NCI-H1417 treated with DMSO at 0.1 percent for 48 hours (cell line): ENCODE measurements at regions not wholly inside any gene's neighbourhood (a gene's known extent, or its start where the extent isn't known, plus 50 kb on each side); places are given as distances from the start of the nearest gene placed in this dataset.
A peak's percentile ranks its signal among the peaks of the same experiment; 100 is the strongest.

Experiments used
- DNase-seq: peaks from one replicate; lab custom pipeline; 2025; lab: John Stamatoyannopoulos, UW

DNA sequence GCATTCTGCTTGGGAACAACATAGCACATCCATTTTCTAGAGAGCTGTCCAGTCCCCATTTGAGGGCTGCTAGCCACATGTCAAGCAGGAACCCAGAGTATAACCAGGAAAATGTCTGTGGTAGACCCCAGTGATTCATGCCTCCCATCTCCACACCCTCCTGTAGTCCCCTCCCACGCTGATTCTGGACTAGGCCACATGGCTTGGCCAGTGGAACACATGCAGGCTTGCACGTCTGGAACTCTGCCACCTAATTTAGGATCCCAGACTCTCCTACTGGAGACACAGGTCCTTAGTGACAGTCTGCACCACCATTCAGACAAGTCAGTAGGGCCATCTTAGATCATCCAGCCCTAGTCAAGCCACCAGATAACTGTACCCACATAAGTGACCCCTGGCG lies 149.8 kb downstream of the ZIC5 start:
- DNase-seq, result no peak

DNA sequence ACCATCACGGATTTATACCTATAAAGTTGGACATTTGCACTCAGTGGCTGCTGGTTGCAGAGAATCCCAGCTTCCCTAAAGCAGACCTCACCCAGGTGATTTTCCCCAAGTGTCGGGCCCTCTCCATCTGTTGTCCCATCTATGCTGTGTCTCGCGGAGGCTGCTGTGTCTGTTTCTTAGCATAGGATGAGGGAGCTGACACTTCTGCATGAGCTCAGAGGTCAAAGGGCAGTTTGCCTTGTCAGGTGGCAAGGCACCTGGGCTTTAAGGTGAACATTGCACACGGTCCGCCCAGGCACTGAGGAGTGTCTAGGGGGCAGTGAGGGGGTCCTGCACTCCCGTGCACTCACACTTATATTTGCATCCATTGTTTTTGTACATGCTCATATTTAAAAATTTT lies 151.6 kb downstream of the ZIC5 start:
- no peak for DNase-seq

DNA sequence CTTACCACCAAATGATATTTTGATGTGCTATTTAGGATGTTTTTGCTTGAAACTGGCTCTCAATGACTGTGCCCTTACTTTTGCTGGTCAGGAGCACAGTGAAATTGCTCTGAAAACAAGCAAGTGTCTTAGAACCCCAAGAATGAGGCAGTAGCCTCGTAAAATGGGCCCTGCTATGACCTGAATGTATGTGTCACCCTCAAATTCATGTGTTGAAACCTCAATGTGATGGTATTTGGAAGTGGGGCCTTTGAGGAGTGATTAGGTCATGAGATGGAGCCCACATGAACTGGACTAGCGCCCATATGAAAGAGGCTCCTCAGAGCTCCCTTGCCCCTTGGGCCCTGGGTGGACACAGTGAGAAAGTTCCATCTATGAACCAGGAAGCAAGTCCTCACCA lies 155.2 kb downstream of the ZIC5 start:
- DNase-seq, result no peak

DNA sequence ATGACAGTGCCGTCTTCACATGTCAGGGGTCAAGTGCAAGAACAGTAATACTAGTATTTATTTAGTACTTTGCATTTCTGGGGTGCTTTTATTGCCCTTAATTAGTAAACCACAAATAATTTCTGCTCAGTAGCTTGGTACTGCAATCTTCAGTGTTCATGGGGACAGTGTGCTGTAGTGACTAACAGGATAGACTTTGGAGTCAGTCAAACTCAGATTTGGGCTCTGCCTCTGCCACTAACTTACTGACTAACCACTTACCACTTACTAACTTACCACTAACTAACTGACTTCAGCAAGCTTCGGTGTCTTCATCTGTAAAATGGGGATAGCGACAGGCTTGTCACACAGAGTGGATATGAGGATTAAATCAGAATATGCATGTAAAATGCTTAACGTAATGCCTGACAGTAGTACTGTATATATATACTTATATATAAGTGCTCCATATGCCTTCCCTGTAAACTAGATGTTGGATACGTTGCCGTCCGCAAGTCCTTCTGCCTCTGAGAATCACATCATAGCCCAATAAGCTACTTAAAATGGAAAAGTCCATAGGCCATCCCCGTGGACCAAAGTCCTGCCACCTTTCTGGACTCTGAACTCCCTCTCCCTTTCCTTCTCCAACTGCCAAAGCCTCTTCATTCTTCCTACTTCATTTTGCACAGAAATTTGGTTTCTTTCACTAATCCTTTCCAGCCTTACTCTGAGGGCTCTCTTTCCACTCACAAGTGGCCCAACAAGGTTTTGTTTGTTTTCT lies 158.1 kb downstream of the ZIC5 start:
- DNase-seq, result no peak

DNA sequence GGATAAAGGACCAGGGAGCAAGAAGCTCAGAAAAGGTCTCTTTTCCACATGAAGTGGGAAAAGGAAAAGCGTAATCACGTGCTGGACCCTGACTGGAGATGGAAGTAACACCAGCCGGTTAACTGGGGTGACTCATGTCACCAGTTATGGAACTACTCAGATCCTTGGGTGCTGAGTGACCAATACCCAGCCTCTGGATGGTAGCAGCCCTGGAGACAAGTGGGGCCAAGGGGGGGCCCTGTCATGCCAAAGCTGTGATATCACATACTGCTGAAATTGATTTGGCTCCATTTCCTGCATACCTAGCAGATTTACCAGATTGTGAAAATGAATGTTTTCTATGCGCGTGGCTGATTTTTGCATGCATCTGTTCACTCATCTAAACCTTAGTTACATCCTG lies 158.9 kb downstream of the ZIC5 start:
- DNase-seq, result no peak

DNA sequence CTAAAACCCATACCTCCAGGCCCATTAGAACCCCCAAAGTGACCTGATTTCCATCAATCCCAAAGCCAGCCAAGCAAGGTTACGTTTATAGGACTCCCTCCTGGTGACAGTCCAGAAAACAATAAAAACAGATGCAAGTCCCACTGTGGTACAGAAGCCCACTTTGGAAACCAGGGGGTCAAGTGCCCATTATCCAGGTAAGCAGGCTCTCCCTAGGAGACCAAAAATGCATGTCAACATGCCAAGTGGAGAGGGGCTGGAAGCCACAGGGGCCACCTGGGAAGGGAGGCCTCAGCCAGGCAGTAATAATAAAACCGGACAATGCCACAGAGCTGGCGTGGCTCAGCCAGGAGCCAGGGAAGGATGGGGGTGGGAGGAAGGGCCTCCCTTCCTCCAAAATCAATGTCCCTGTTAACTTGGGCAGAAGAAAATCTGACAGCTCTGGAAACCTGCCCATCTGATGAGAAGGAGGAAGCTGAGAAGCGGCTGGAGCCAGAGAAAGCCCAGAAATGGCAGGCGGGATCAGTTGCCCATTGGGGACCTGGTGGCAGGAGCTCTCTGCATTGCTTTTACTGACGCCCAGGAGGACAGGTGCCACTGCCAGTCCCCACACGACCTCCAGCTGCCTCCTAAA lies 160.4 kb downstream of the ZIC5 start:
- no peak for DNase-seq

DNA sequence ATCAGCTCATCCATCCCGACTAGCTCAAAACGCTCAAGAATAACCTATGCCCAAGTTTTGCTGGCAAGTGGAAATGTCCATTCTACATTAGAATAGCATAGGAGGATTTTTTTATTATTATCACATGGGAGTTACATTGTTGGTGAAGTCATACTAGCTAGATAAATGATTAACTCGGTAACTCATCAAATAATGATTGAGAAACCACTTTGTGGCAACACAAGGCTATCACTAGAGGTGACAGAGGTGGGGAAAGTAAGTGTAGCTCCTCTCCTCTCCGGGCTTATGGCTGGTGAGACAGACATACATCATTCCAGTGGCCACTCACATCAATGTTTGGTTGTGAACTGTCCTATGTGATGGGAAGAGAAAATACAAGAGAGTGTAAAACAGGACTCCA lies 161.6 kb downstream of the ZIC5 start:
- no peak for DNase-seq

DNA sequence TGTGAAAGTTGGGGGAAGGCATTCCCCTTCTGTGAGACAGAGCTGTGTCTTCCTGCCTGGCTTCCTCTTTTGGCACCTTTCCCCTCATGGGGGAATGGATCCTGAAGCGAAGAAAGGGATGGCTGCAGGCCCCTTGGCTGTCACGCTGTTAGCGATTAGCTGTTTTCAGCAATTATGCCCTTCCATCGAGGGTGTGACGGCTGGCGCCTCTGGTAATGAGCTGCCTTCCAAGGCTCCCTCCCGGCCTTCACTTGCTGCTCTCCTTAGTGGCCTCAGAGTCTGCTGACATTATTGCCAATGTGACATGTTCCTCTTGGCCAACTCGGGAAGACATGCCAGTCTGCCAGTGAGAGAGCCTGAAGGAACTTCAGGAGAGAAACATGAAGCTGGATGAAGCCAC lies 162.1 kb downstream of the ZIC5 start:
- no peak for DNase-seq

DNA sequence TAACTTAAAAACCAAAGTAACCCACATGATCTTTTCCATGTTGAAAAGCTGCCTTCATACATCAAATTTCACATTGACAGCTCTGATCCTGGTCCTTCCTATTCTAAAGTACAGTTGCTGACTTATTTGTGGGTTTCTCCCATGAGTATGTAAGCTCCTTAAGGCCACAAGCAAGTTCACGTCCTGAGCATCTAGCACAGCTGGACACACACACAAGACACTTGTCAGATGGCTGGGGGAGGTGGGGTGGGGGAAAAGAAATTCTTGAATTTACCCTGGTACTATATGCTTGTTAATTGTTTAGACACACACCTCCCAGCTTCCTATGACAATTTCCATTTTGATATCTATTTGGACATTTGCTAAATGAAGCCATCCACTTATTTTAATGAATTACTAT lies 162.8 kb downstream of the ZIC5 start:
- no peak for DNase-seq

DNA sequence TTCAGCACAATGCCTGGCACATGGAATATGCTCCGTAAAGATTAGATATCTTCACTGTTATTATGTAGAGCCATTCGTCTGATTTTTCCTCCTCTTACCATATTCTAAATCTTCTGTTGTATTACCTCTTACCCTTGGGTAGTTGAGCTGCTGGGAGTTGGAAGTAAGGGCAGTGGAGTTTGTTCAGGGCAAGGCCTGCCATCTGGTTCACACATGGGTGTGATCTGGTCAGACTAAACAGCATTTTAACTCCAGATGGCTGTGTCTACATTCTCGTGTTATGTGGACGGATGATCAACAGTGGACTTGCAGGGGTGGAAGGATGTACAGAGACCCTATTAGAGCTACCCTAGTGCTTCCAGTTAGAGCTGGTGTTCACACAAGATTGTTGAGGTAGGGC lies 164.9 kb downstream of the ZIC5 start:
- no peak for DNase-seq

DNA sequence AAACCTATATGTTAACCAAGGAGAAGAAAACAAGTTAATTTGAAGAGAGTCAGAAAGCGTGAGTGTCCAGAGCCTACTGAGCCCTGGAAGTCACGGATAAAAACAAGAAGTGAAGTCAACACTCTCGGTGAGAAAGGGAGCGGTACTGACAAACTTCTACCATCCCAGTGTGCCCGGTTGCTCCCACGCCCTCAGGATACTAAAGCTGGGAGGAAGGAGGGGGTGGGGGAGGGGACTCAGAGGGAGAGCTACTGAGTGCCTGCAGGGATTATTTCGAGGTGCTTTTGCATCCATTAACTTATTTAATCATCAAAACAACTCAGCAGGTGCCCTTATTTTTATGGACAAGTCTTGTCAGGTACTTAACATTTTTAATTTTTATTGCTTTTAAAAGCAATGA lies 166.2 kb downstream of the ZIC5 start:
- peak; percentile 67 for DNase-seq

DNA sequence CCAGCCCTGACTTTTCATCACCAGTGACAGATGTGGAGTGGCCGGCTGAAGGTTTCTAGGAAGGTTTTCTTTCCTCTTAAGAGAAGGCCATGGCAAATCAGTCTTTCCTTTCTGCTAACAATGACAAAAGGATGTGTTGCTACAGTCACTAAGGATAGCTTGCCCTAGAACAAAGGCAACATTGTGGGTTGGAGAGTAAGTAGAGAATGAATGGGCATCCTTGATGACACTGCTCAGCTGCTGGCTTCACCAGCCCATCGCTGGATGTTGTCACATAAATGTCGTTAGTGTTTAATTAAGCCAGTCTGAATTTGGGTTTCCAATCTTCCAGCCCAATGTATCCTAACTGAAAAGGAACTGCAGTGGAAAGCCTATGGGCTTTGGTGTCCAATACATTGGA lies 168.4 kb downstream of the ZIC5 start:
- DNase-seq, result no peak

DNA sequence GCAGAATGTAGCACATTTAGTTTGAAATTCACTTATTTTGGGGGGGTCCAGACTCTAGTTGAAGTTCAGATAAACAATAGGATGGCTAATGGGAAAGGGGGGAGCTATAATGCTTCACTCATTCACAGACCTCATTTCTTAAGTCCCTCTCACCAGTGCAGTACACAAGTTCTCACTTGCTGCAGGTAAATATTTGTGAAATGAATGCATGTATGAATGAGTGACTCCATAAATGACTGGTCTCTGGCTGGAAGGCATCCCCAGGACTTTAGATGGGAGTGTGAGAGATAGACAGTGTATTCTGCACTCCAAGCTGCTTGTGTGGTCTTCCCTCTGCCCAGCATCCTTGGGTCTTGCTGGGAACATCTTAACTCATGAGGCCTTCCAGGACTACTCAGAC lies 169.2 kb downstream of the ZIC5 start:
- no peak for DNase-seq

DNA sequence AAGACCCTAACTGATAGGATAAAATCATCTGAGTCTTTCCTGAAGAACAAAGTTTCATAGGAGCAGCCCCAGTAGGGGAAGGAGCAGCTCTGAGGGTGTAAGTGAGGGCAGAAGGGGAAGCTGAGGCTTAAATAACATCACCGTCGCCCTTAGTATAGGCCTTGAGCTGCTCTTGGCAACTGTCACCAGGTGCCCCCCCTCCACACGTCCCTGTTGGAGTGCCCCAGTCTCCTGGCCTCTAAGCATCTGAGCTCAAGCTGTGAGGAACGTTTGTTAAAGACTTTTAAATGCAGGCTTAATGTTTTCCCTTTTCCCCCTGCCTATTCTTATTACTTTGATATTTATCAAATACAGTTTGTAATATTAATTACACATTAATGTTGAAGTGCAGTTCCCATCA lies 170.6 kb downstream of the ZIC5 start:
- DNase-seq, result no peak

DNA sequence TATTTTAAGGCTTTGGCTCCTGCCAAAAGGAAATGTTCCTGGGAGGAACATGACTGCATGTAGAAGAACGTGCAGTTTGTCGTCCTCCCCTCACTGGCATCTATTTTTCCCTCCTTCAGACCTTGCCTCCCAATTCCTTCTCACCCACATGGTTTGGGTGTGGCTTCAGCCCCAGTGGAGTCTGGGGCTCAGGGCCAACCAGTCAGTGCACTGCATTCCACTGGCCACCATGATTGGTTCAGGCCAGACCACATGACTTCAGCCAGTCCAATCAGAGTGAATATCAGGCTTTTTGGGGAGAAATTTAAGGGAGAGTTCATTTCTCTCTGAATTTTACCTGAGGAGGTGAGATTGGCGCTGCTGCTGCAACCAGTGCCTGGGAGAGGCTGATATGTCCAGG lies 171.6 kb downstream of the ZIC5 start:
- no peak for DNase-seq

DNA sequence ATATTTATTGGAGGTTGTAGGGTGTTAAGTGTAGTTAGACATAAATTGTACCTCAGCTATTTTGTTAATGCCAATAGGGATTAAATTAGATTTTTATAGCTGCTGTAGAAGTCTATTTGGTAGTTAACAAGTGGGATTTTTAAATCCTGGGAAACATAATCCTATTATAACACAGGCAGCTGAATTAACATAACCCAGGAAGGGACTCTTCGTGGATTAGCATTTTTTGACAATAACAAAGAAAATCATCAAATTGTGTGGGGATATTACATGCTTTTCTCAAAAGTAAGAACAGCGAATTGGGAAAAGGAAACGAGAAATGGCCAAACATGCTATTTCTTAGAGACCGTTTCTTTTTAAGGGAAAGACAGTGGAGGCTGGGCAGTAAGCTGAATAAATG lies 172.8 kb downstream of the ZIC5 start:
- no peak for DNase-seq

DNA sequence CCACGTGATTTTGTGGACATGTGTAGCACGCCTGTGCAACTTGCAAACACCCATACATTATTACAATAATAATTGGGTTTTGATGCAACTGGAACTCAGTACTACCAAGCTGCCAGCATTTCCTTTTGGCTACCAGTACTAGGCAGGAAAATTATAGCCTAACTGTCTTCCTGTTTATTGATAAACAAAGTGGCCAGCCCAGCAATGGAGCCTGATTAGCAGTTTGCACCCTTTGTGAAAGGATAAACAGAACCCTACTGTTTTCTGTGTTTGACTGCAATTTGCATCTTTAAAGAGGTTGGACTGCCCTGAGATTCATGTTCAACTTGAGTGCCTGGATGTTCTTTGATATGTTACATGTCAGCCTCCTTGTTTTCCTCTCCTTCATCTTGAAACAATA lies 173.9 kb downstream of the ZIC5 start:
- DNase-seq, result no peak

DNA sequence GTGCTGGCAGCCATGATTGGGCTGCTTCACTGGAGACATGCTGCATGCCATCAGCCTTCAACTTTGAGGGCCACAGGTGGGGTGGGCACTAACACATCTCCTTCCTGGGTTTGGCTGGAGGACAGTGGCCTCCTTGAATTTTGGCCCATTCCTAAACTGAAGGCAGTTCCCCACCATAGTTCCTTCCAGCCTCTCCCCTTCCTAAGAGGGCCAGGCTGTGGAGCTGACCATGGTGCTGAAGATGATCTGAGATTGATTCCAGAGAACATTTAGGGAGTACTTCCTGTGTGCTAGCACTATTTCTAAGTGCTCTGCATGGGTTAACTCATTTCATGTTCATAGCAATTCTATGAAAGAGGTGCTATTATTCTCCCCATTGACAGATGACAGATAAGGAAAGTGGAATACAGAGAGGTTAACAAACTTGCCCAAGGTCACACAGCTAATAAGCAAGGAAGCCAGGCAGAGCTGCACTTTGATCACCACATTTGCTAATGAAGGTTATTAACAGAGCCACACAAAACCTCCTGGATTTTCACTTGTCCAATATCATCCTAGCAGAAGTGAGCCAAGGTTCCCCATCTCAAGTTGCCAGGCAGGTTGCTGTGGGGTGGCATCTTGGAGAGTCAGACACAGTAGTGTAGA lies 175.3 kb downstream of the ZIC5 start:
- no peak for DNase-seq

DNA sequence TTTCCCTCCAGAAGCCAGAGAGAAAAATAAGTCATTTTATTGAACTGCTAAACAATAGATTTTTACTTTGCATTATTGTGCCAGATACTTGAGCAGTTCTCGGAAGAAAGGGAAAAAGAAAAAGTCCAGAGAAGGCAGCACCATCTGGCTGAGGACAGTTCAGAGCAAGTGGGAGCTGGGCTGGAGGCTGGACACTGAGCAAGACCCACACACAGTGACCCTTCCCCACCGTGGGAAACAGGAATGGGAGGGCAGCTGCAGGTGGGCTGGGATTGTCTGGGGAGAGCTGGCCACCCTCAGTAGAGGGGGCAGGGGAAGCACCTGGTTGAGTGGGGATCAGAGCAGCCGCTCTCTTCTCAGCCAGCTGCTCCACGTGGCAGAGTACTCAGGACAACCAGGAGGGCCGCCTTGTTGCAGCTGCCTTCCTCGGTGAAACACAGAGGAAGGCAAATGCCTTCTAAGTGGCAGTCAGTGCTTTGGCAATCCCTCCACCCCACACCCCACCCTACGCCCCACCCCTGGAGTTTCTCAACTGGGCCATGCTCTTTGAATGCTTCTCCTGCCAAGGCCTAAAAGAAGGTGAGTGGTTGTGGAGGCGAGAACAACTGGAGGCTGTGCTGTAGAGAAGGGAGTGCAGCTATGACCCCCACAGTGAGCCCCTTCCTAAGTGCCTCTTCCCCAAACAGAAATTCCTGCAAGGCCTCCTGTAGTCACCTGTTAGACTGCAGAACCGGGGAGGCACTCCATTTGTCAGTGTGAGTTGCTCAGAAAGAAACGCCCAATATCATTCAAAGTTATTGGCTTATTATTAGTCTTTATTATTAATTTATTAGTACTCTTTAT lies 179.3 kb downstream of the ZIC5 start:
- DNase-seq, result no peak

DNA sequence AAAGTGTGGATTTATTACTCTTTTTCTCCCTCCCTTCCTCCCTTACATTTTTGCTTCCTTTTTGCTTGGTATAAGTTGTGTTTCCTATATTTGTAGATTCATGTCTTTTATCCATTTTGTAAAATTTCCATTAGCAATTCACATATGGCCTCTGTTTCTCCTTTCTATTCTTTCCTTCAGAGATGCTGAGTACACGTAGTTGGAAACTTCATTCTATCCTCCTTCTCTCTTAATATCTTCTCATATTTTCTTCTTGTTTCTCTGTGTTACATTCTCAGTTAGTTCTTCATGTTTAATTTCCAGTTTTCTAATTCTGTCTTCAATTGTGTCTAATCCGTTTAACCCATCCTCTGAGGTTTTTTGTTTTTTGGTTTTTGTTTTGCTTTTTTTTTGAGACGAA lies 188.9 kb downstream of the ZIC5 start:
- no peak for DNase-seq

DNA sequence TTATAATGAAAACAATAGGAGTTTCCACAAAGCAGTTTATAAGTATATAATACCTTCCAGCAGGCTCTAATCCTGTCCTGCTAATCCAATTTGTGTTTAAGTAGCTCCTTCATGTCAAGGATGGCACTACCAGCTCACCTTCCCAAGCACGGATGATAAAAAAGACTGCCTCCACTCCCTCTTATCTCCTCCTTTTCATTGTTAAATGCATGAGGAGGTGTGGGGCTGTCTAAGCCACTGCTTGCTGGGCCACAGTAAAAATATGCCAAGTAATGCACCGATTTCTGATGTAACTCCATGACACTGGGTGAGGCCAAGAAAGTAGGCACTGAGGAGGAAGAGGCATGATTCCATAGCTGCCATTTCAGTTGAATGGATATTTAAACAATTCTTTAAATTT lies 193.1 kb downstream of the ZIC5 start:
- DNase-seq, result no peak

DNA sequence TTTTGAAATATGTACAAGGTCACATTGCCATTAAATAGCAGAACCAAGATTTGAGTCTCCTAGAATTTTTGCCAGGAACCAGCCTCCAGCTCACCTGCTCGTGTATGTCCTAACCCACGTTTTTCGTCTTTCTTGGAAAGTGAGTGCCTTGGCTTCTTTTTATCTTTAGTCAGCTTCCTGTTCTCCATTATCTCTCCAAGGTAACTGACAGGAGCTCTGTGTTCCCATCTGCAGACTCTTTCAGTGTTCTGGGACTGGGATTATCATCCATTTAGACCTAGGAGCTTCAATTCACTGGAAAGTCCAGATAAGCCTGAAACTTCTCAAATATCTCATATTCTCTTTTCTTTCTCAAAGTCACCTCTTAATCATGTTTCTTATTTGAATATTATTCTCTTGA lies 193.7 kb downstream of the ZIC5 start:
- no peak for DNase-seq

DNA sequence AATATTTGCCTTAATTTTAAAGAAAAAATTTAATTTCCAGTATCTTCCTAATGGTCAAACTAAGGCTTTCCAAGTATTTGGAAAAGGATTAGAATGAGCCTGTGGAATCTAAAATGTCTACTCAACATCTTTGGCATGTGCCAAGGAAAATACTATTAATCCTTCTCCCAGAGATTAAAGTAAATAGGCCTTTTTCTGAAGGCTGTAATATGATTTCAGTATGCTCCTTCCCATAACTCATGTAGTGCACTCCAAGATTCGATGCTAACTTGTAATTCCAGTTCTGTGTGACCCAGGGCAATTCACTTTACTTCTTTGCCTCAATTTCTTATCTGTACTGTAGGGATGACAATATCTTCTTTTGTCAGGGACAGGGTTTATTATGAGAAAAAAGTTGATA lies 196.9 kb downstream of the ZIC5 start:
- DNase-seq, result no peak
